Astrocyte (in vitro differentiated cells and primary cell): ENCODE measurements at regions not wholly inside any gene's neighbourhood (a gene's known extent, or its start where the extent isn't known, plus 50 kb on each side); places are given as distances from the start of the nearest gene placed in this dataset.

Experiments used
- EZH2 ChIP-seq: IDR thresholded peaks from 2 replicates; pipeline ENCODE4 v1.6.1; 2012; ENCODE audit warnings: mild to moderate bottlenecking, low read length, inconsistent platforms; ENCODE audit not compliant: insufficient read depth
- TF ChIP-seq, protein P1 (sequence below): IDR thresholded peaks from 2 replicates; pipeline ENCODE4 v1.5.1; 2011; ENCODE audit warnings: low read depth, mild to moderate bottlenecking, inconsistent platforms, low read length, moderate library complexity; ENCODE audit not compliant: insufficient read depth

DNA sequence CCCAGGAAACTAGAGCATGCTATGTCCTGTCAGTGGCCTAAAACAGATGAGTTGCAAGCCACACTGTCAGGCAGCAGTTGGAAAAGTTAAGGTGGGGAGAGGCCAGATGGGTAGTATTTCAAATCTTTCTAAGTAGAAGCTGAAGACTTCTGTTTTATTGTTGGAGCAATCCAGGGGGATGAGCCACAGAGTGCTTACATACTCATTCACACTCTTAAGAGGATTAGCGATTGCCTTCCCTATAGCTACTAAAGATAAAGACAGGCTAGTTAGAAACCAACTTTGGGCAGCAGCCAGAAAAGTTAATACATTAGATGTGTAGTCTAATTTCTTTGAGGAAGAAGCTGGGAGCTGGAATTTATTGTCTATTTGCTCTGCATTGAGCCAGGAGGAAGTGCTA lies 61.7 kb upstream of the ELAVL2 start:
- TF ChIP-seq, protein P1, sequence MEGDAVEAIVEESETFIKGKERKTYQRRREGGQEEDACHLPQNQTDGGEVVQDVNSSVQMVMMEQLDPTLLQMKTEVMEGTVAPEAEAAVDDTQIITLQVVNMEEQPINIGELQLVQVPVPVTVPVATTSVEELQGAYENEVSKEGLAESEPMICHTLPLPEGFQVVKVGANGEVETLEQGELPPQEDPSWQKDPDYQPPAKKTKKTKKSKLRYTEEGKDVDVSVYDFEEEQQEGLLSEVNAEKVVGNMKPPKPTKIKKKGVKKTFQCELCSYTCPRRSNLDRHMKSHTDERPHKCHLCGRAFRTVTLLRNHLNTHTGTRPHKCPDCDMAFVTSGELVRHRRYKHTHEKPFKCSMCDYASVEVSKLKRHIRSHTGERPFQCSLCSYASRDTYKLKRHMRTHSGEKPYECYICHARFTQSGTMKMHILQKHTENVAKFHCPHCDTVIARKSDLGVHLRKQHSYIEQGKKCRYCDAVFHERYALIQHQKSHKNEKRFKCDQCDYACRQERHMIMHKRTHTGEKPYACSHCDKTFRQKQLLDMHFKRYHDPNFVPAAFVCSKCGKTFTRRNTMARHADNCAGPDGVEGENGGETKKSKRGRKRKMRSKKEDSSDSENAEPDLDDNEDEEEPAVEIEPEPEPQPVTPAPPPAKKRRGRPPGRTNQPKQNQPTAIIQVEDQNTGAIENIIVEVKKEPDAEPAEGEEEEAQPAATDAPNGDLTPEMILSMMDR = no peak
- no peak for TF ChIP-seq EZH2
